Stomach (tissue), 8 donors: ENCODE measurements at regions not wholly inside any gene's neighbourhood (a gene's known extent, or its start where the extent isn't known, plus 50 kb on each side); places are given as distances from the start of the nearest gene placed in this dataset.

Experiments used
- DNase-seq, 2 donors: peaks; one replicate each; pipeline versions ENCODE4 v3.0.0 to v3.0.0-alpha.2; 2013 to 2019
- H3K27ac ChIP-seq, 5 donors: fragments of 200-600 bp in 4 of 5; sonication (generic) in 4 of 5; one replicate each; pipeline ENCODE4 v1.5.1; 2013 to 2019; ENCODE audit warnings: mild to moderate bottlenecking in 1 of 5, moderate library complexity in 1 of 5
- H3K27me3 ChIP-seq, 3 donors: fragments of 200-600 bp; sonication (generic); one replicate each; pipeline ENCODE4 v1.5.1; 2017 to 2019; ENCODE audit warnings: mixed run types in 1 of 3
- H3K36me3 ChIP-seq, 4 donors: fragments of 200-600 bp; sonication (generic); 1 replicate in 3 of 4; 2 replicates in 1 of 4; pipeline ENCODE4 v1.5.1; 2016 to 2019
- H3K4me1 ChIP-seq, 4 donors: fragments of 200-600 bp; sonication (generic); one replicate each; pipeline ENCODE4 v1.5.1; 2016 to 2019
- H3K4me3 ChIP-seq, 4 donors: fragments of 200-600 bp; sonication (generic) in 3 of 4; one replicate each; pipeline ENCODE4 v1.5.1; 2016 to 2019; ENCODE audit warnings: mild to moderate bottlenecking in 1 of 4
- H3K9me3 ChIP-seq, 4 donors: fragments of 200-600 bp; sonication (generic); one replicate each; pipeline ENCODE4 v1.5.1; 2016 to 2019
- EP300 ChIP-seq: sonication (generic); formaldehyde crosslinking; IDR thresholded peaks from one replicate; pipeline ENCODE4 v1.6.1; 2017; ENCODE audit warnings: antibody characterized with exemption
- POLR2A ChIP-seq, 4 donors: fragments of 450-650 bp; IDR thresholded peaks; one replicate each; pipeline ENCODE4 v1.6.1; 2016; ENCODE audit warnings: antibody characterized with exemption in 4 of 4, control low read depth in 2 of 4, mild to moderate bottlenecking in 1 of 4, moderate library complexity in 1 of 4
- POLR2AphosphoS5 ChIP-seq, 3 donors: sonication (generic); formaldehyde crosslinking; IDR thresholded peaks; one replicate each; pipeline ENCODE4 v1.6.1; 2016; ENCODE audit warnings: antibody characterized with exemption in 3 of 3
- WGBS, 5 donors: extraction: QIAGEN DNeasy Blood & Tissue Kit in 3 of 5; methylation state at CpG; one replicate each; pipeline versions ENCODE4 v1.1.5 to v1.1.7; 2013 to 2018; 5-methylcytosine and 5-hydroxymethylcytosine counted together
- intact Hi-C: fragments of 100-400 bp; cut with DNase I; formaldehyde crosslinking; loops from one replicate; pipeline ENCODE4 v1.15.1; 2023; ENCODE audit warnings: low total_unique reads
- TF ChIP-seq, protein P1 (sequence below), 7 experiments: fragments of 450-650 bp in 4 of 7; fragments of 200-600 bp in 3 of 7; sonication (generic) in 3 of 7; IDR thresholded peaks; one replicate each; pipeline ENCODE4 v1.5.1; 2016 to 2019; ENCODE audit warnings: antibody characterized with exemption in 7 of 7, control low read depth in 2 of 7, mild to moderate bottlenecking in 1 of 7
- donor health status: healthy with polysubstance abuse.
- donor health status: Bipolar disorder and iron deficiency.
- donor health status: healthy.

DNA sequence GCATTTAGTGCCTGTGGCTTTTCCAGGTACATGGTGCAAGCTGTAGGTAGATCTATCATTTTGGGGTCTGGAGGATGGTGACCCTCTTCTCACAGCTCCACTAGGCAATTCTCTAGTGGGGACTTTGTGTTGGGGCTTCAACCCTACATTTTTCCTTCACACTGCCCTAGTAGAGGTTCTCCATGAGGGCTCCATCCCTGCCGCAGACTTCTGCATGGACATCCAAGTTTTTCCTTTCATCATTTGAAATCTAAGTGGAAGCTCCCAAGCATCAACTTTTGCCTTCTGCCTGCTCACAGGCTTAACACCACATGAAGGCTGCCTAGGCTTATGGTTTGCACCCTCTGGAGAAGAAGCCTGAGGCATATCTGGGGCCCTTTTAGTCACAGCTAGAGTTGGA, 492.7 kb downstream of the PIK3C3 start:
- Histone ChIP-seq H3K4me3 (no peak overlapping the region), H3K27me3 (no peaks in the 10 kb centered on the region), H3K36me3 (no peaks in the 10 kb centered on the region), H3K4me1 (no peaks in the 10 kb centered on the region), H3K9me3 (peaks cover 8 to 20% (median 14%) of the 10 kb centered on the region in 4 donors), H3K27ac (no peak overlapping the region)
- intact Hi-C loops, result no loop called here
- no peak for TF ChIP-seq POLR2AphosphoS5 (IDR thresholded peaks at IDR 0.05)
- no peak for TF ChIP-seq POLR2A (IDR thresholded peaks at IDR 0.05)
- TF ChIP-seq EP300, result no peak
- DNase-seq, result no peak
- WGBS, 5 donors, result 96 to 100% (median 100%) methylated on average over 1 of the region's 1 CpG

DNA sequence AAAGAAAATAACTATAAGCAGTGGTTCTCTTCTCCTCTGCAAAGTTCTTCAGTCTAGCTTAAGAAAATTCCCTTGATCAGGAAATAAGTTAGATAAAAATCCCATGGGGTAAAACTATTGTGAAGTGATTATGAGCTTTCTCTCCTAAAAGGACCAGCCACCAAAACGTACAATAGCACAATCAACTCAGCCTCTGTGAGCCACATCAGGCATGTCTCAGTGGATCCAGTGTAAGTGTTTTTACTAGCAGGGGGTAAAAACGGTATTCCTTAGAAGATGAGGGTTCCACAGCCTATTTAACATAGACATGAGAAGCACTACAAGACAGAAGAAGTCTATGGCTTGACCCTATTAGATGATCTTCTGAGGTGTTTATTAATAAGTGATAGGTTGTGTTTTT, 503.2 kb downstream of the PIK3C3 start:
- DNase-seq, result no peak
- Histone ChIP-seq H3K9me3 (no peaks in the 10 kb centered on the region), H3K27me3 (no peaks in the 10 kb centered on the region), H3K27ac (no peak overlapping the region), H3K36me3 (no peaks in the 10 kb centered on the region), H3K4me1 (no peaks in the 10 kb centered on the region), H3K4me3 (no peak overlapping the region)
- WGBS, 5 donors, result 40 to 60% (median 48%) methylated on average over 2 of the region's 2 CpGs
- no peak for TF ChIP-seq POLR2AphosphoS5 (IDR thresholded peaks at IDR 0.05)
- TF ChIP-seq POLR2A (IDR thresholded peaks at IDR 0.05), result no peak
- TF ChIP-seq, protein P1, sequence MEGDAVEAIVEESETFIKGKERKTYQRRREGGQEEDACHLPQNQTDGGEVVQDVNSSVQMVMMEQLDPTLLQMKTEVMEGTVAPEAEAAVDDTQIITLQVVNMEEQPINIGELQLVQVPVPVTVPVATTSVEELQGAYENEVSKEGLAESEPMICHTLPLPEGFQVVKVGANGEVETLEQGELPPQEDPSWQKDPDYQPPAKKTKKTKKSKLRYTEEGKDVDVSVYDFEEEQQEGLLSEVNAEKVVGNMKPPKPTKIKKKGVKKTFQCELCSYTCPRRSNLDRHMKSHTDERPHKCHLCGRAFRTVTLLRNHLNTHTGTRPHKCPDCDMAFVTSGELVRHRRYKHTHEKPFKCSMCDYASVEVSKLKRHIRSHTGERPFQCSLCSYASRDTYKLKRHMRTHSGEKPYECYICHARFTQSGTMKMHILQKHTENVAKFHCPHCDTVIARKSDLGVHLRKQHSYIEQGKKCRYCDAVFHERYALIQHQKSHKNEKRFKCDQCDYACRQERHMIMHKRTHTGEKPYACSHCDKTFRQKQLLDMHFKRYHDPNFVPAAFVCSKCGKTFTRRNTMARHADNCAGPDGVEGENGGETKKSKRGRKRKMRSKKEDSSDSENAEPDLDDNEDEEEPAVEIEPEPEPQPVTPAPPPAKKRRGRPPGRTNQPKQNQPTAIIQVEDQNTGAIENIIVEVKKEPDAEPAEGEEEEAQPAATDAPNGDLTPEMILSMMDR (IDR thresholded peaks at IDR 0.05), result no peak
- no peak for TF ChIP-seq EP300
- intact Hi-C loops, result no loop called here

DNA sequence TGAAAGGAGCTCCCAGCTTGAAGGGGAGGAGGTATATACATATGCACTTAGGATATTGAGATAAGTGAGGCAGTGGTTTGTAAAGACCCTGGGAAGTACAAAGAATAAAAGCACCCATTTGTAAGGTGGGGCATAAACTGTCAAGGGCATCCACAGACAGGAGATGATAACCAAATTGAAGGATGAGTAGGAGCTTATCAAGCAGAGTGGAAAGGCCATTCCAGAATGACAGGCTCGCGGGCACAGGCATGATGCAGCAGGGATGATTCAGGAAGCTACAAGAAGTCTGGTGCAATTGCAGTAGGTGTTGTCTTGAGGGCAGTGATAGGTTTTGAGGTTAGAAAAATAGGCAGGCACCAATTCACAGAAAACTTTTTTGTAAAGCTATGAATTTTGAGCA, 504.8 kb downstream of the PIK3C3 start:
- no peaks in the 10 kb centered on the region for H3K27me3 ChIP-seq
- intact Hi-C loops, result no loop called here
- H3K4me3 ChIP-seq, result no peak overlapping the region
- H3K4me1 ChIP-seq, result no peaks in the 10 kb centered on the region
- H3K27ac ChIP-seq, result no peak overlapping the region
- WGBS, 5 donors, result 73 to 87% (median 84%) methylated on average over 2 of the region's 2 CpGs
- TF ChIP-seq EP300 (no peak), POLR2A (IDR thresholded peaks at IDR 0.05) (no peak), POLR2AphosphoS5 (IDR thresholded peaks at IDR 0.05) (no peak)
- TF ChIP-seq, protein P1 (IDR thresholded peaks at IDR 0.05), result no peak
- H3K36me3 ChIP-seq, result no peaks in the 10 kb centered on the region
- no peak for DNase-seq
- no peaks in the 10 kb centered on the region for H3K9me3 ChIP-seq

DNA sequence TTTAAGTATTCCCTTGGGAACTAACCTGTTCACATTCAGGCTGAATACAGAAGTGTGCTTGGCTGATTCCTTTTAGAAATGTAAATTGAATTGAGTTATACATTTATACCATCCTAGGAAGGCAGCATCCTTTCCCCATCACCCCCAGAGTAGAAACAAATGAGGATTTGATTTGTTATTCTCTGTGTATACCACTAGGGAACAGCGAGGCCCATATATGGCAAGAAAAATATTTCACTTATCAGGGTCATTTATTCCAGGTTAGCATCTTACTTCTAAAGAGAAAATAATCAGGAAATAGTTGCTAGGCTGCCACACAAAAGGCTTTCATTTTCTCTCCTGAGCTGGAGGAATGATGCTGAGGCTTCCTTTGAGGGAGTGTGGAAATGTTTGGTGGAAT, 516.9 kb downstream of the PIK3C3 start:
- Histone ChIP-seq H3K36me3 (no peaks in the 10 kb centered on the region), H3K4me3 (no peak overlapping the region), H3K9me3 (no peaks in the 10 kb centered on the region), H3K4me1 (no peaks in the 10 kb centered on the region), H3K27ac (no peak overlapping the region), H3K27me3 (no peaks in the 10 kb centered on the region)
- intact Hi-C loops, result no loop called here
- no peak for DNase-seq
- TF ChIP-seq POLR2A (IDR thresholded peaks at IDR 0.05), result no peak
- TF ChIP-seq, protein P1 (IDR thresholded peaks at IDR 0.05), result no peak
- TF ChIP-seq POLR2AphosphoS5 (IDR thresholded peaks at IDR 0.05), result no peak
- TF ChIP-seq EP300, result no peak
- 48 to 74% (median 59%) methylated on average over 1 of the region's 1 CpG for WGBS, 5 donors

DNA sequence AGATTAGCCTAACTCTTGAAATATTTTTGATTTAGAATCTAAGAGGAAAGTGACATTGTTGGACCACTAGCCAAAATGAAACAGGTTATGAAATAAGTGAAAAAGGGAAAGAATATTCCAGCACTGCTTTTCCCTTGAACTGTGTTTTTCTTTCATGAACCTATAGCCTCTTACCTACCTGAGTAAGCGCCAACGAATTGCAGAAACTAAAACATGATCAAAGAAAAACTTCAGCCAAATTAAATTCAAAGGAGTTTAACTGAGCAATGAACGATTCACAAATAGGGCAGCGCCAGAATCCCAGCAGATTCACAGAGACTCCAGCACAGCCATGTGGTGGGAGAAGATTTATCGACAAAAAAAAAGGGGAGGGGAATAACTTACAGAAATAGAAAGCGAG, 518.6 kb downstream of the PIK3C3 start:
- Histone ChIP-seq H3K27me3 (no peaks in the 10 kb centered on the region), H3K27ac (no peak overlapping the region), H3K36me3 (no peaks in the 10 kb centered on the region), H3K4me3 (no peak overlapping the region), H3K9me3 (no peaks in the 10 kb centered on the region), H3K4me1 (no peaks in the 10 kb centered on the region)
- no peak for TF ChIP-seq POLR2AphosphoS5 (IDR thresholded peaks at IDR 0.05)
- TF ChIP-seq, protein P1 (IDR thresholded peaks at IDR 0.05), result no peak
- TF ChIP-seq POLR2A (IDR thresholded peaks at IDR 0.05), result no peak
- TF ChIP-seq EP300, result no peak
- DNase-seq, result no peak
- WGBS, 5 donors, result 75 to 81% (median 78%) methylated on average over 6 of the region's 6 CpGs
- intact Hi-C loops, result no loop called here
